A673 (cell line): ENCODE measurements at regions not wholly inside any gene's neighbourhood (a gene's known extent, or its start where the extent isn't known, plus 50 kb on each side); places are given as distances from the start of the nearest gene placed in this dataset.

Source experiments
- BruUV-seq: library from RNA; stranded (reverse); fragments of 400-500 nt; replicated peaks from 2 replicates; lab custom pipeline; 2021; lab: Mats Ljungman, UMichigan
- CTCF ChIA-PET: fragments of 300-600 bp; sonication (Branson Sonifier 250); formaldehyde crosslinking; loops from one replicate; lab custom pipeline; 2022; ENCODE audit warnings: antibody characterized with exemption; lab: Charles Lee
- POLR2A ChIA-PET: fragments of 300-600 bp; sonication (Branson Sonifier 250); formaldehyde crosslinking; loops from one replicate; lab custom pipeline; 2022; ENCODE audit warnings: antibody characterized with exemption; ENCODE audit not compliant: low non-redundant PET; lab: Charles Lee
- DNase-seq: peaks from one replicate; pipeline ENCODE4 v3.0.0-alpha.2; 2015; ENCODE audit warnings: low spot score
- H3K27ac ChIP-seq: fragments of 200-600 bp; sonication (generic); 2 replicates; pipeline ENCODE4 v1.5.1; 2016; ENCODE audit warnings: mixed run types, low read depth, mild to moderate bottlenecking, mixed read lengths, antibody characterized with exemption, low read length; ENCODE audit not compliant: poor library complexity, severe bottlenecking
- H3K27me3 ChIP-seq: fragments of 200-600 bp; sonication (generic); replicated peaks from 2 replicates; pipeline ENCODE4 v1.6.1; 2017; ENCODE audit warnings: mixed run types, low read depth, mild to moderate bottlenecking, mixed read lengths, antibody characterized with exemption, low read length; ENCODE audit not compliant: insufficient read depth, poor library complexity
- H3K36me3 ChIP-seq: fragments of 200-600 bp; sonication (generic); 2 replicates; pipeline ENCODE4 v1.6.1; 2016; ENCODE audit warnings: mixed run types, mild to moderate bottlenecking, mixed read lengths, antibody characterized with exemption, low read length; ENCODE audit not compliant: insufficient read depth, poor library complexity, severe bottlenecking
- H3K4me1 ChIP-seq: fragments of 200-600 bp; sonication (generic); 2 replicates; pipeline ENCODE4 v1.6.1; 2017; ENCODE audit warnings: mixed run types, mild to moderate bottlenecking, mixed read lengths, antibody characterized with exemption, low read length; ENCODE audit not compliant: insufficient read depth, poor library complexity, severe bottlenecking
- H3K4me3 ChIP-seq: fragments of 200-600 bp; sonication (generic); 2 replicates; pipeline ENCODE4 v1.5.1; 2016; ENCODE audit warnings: low read depth, mixed run types, mild to moderate bottlenecking, mixed read lengths, low read length; ENCODE audit not compliant: poor library complexity, severe bottlenecking
- H3K9me3 ChIP-seq: fragments of 200-600 bp; sonication (generic); 2 replicates; pipeline ENCODE4 v1.6.1; 2016; ENCODE audit warnings: mixed run types, low read depth, mild to moderate bottlenecking, mixed read lengths, antibody characterized with exemption, low read length; ENCODE audit not compliant: poor library complexity, severe bottlenecking
- CTCF ChIP-seq: fragments of 300-800, 200-600 bp; sonication (generic); conservative IDR thresholded peaks from 2 replicates; pipeline ENCODE4 v1.5.1; 2017; ENCODE audit warnings: low read depth, mild to moderate bottlenecking, antibody characterized with exemption, low read length, moderate library complexity, mixed read lengths
- EZH2 ChIP-seq: fragments of 200-600 bp; sonication (generic); IDR thresholded peaks from 2 replicates; pipeline ENCODE4 v1.6.1; 2017; ENCODE audit warnings: borderline replicate concordance, low read depth, mild to moderate bottlenecking, mixed read lengths, antibody characterized with exemption, low read length; ENCODE audit not compliant: poor library complexity, severe bottlenecking
- intact Hi-C: fragments of 100-400 bp; cut with micrococcal nuclease; formaldehyde crosslinking; loops from one replicate; pipeline ENCODE4 v1.10.0; 2022; ENCODE audit not compliant: unreplicated experiment

- Histone ChIP-seq H3K9me3 (no peaks in the 10 kb centered on the region), H3K4me1 (peaks cover 15% of the 10 kb centered on the region), H3K27ac (peak overlapping the region; percentile 56), H3K27me3 (no peaks in the 10 kb centered on the region), H3K36me3 (no peaks in the 10 kb centered on the region), H3K4me3 (no peak overlapping the region)
- TF ChIP-seq CTCF (no peak), EZH2 (no peak)
- ChIA-PET POLR2A (no interaction called here), CTCF (no interaction called here)
- DNase-seq: peak; percentile 57
- intact Hi-C loops: loop anchor here (5.0 to 10.0 kb wide), 3 partner anchors 237 to 659 kb away; no protein-coding TSS in a partner anchor
- no TSS peak for BruUV-seq
Observed at GRCh38 chr4:115781528-115782146, 668.2 kb upstream of the NDST4 start.

- peak overlapping the region; percentile 56 for H3K27ac ChIP-seq
- intact Hi-C loops: loop anchor here (5.0 to 10.0 kb wide), 3 partner anchors 236 to 659 kb away; no protein-coding TSS in a partner anchor
- BruUV-seq: no TSS peak
- no peak overlapping the region for H3K4me3 ChIP-seq
- ChIA-PET POLR2A (interaction anchor here (0.6 kb wide), 1 partner anchor 20 kb away, joined by 5 read pairs; no protein-coding TSS in a partner anchor), CTCF (no interaction called here)
- peaks cover 15% of the 10 kb centered on the region for H3K4me1 ChIP-seq
- no peaks in the 10 kb centered on the region for H3K9me3 ChIP-seq
- H3K27me3 ChIP-seq: no peaks in the 10 kb centered on the region
- peak; percentile 11 for DNase-seq
- H3K36me3 ChIP-seq: no peaks in the 10 kb centered on the region
- TF ChIP-seq CTCF (no peak), EZH2 (no peak)
Observed at GRCh38 chr4:115780835-115781234, 667.4 kb upstream of the NDST4 start.

DNA sequence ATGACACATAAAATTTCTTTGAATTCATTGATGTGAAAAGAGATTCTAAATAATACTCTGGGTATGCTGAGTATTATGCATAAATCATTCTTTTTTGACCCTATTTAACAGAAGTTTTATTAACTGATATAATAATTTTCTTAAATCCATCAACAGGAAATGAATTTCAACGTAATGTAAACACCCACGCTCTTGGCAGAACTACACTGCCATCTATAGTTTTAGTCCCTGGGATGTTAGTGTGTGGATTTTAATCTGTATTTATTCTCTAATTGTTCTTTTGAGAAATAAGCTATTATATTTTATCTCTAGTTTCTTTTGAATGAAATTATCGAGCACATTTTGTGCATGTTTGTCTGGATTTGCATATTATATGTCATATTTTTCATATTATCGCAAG is 666.8 kb upstream of the NDST4 start:
- Histone ChIP-seq H3K27ac (peak overlapping the region; percentile 56), H3K36me3 (no peaks in the 10 kb centered on the region), H3K4me1 (peaks cover 15% of the 10 kb centered on the region), H3K4me3 (no peak overlapping the region), H3K9me3 (no peaks in the 10 kb centered on the region), H3K27me3 (no peaks in the 10 kb centered on the region)
- intact Hi-C loops: loop anchor here (5.0 to 10.0 kb wide), 3 partner anchors 235 to 658 kb away; no protein-coding TSS in a partner anchor
- BruUV-seq: no TSS peak
- TF ChIP-seq CTCF: peak; percentile 53; the same call in 1 of the 2 replicates
- TF ChIP-seq EZH2: no peak
- ChIA-PET POLR2A (no interaction called here), CTCF (no interaction called here)
- DNase-seq: peak; percentile 45
